ENCODE measurements at regions not wholly inside any gene's neighbourhood (a gene's known extent, or its start where the extent isn't known, plus 50 kb on each side); places are given as distances from the start of the nearest gene placed in this dataset.

GRCh38 chr16:55044201-55044975 lies 113.7 kb downstream of the IRX5 start:
- Histone ChIP-seq H2BK120ac (ENCODE audit: low read depth, low read length) (no peak overlapping the region), H3K56ac (ENCODE audit: extremely low read depth, insufficient read depth, low read length) (no peak overlapping the region), H2AK9ac (replicated peaks; ENCODE audit: low read depth, low read length, poor library complexity) (no peak overlapping the region), H3K27ac (ENCODE audit: insufficient read depth, low read length) (no peak overlapping the region), H2AFZ (replicated peaks; ENCODE audit: low read length, poor library complexity) (no peak overlapping the region), H3K23ac (ENCODE audit: low read depth, low read length) (no peak overlapping the region), H4K91ac (ENCODE audit: insufficient read depth, low read depth, low read length) (no peak overlapping the region), H4K5ac (ENCODE audit: low read depth, low read length) (no peak overlapping the region), H3K4me3 (ENCODE audit: insufficient read depth, low read depth, low read length) (no peak overlapping the region), H3K9ac (ENCODE audit: low read depth, low read length) (no peak overlapping the region), H2BK20ac (ENCODE audit: low read depth, low read length) (no peak overlapping the region), H3K36me3 (ENCODE audit: control insufficient read depth, insufficient read depth, low read length) (no peaks in the 10 kb centered on the region), H2BK15ac (ENCODE audit: low read depth, low read length) (no peak overlapping the region), H2AK5ac (ENCODE audit: low read depth, low read length) (no peak overlapping the region), H4K20me1 (ENCODE audit: insufficient read depth, low read length) (no peaks in the 10 kb centered on the region), H3K18ac (ENCODE audit: low read depth, low read length) (no peak overlapping the region), H3K9me3 (ENCODE audit: control insufficient read depth, insufficient read depth, low read length) (no peaks in the 10 kb centered on the region), H4K8ac (ENCODE audit: low read depth in 2 of 2, low read length in 2 of 2) (no peak overlapping the region), H3K79me1 (ENCODE audit: low read depth in 1 of 2, low read length in 2 of 2) (no peaks in the 10 kb centered on the region), H3K4me1 (ENCODE audit: control insufficient read depth, insufficient read depth, low read length) (no peaks in the 10 kb centered on the region), H3K4ac (ENCODE audit: low read depth, low read length) (no peak overlapping the region), H2BK5ac (ENCODE audit: low read depth, low read length, poor library complexity, severe bottlenecking) (no peak overlapping the region), H3K27me3 (ENCODE audit: control insufficient read depth, insufficient read depth, low read length) (no peaks in the 10 kb centered on the region), H3K4me2 (ENCODE audit: low read depth, low read length) (no peak overlapping the region), H3K9me1 (ENCODE audit: insufficient read depth, low read length) (no peaks in the 10 kb centered on the region), H3K14ac (replicated peaks; ENCODE audit: low read depth, low read length) (no peak overlapping the region)
- in situ Hi-C loops (cut with MboI; ENCODE audit: low sequenced_read_pairs) (no loop called here), intact Hi-C loops (cut with micrococcal nuclease) (no loop called here), dilution Hi-C loops (cut with HindIII; ENCODE audit: low sequenced_read_pairs, unreplicated experiment) (no loop called here)
- no peak for TF ChIP-seq RAD21 (IDR thresholded peaks at IDR 0.05; ENCODE audit: low read length)
- no peak for TF ChIP-seq SMC3 (IDR thresholded peaks at IDR 0.05; ENCODE audit: low read depth, low read length)
- no peak for TF ChIP-seq MXI1 (IDR thresholded peaks at IDR 0.05; ENCODE audit: borderline replicate concordance, low read depth, low read length)
- TF ChIP-seq RFX5 (IDR thresholded peaks at IDR 0.05; ENCODE audit: low read depth, low read length), result no peak
- no peak for TF ChIP-seq NFE2L2 (IDR thresholded peaks at IDR 0.05; ENCODE audit: low read depth, low read length)
- TF ChIP-seq MAZ (IDR thresholded peaks at IDR 0.05; ENCODE audit: borderline replicate concordance, low read depth, low read length), result no peak
- POLR2A ChIA-PET (ENCODE audit: unreplicated experiment), result no interaction called here
- BruUV-seq (replicated peaks), result no TSS peak
- DNase-seq (no peak), ATAC-seq (ENCODE audit: low read depth) (no peak)
- CTCF ChIA-PET, result no interaction called here
- 50% methylated on average over 9 of the region's 11 CpGs; no CpG with 5 or more reads in 1 of the 2 experiments for WGBS, 2 experiments (ENCODE audit: extremely low coverage in 2 of 2, insufficient read length in 1 of 2)

Data from IMR-90 (cell line).